ENCODE measurements at regions not wholly inside any gene's neighbourhood (a gene's known extent, or its start where the extent isn't known, plus 50 kb on each side); places are given as distances from the start of the nearest gene placed in this dataset.

DNA sequence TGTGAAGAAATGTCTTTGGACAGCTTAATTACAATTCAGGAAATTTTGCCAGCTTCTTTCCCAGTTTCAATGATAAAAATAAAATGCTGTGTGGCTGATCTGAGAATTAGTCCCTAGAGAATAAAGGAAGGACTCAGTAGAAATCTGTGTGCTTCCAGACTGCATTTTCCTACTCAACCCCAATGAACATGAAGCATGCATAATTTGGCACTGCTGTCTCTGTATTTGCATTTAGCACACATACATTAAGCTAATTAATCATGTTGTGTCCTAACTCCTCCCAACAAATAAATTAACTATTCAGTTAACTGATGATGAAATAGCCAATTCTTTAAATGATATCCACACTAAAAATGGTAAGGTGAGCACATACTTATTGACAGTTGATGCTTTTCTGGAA is 380.0 kb upstream of the RORB start:
- Histone ChIP-seq H3K4me3 (no peak overlapping the region), H3K36me3 (no peaks in the 10 kb centered on the region), H3K27me3 (no peaks in the 10 kb centered on the region), H3K9me3 (no peaks in the 10 kb centered on the region), H3K27ac (no peak overlapping the region), H3K4me1 (no peaks in the 10 kb centered on the region)
- intact Hi-C loops (cut with DNase I), result no loop called here
- no peak for ATAC-seq
- TF ChIP-seq CTCF (IDR thresholded peaks at IDR 0.05) (no peak), POLR2A (IDR thresholded peaks at IDR 0.05) (no peak)
- no peak for DNase-seq

GRCh38 chr9:74117731-74118130 is 379.4 kb upstream of the RORB start:
- Histone ChIP-seq H3K4me3 (no peak overlapping the region), H3K4me1 (no peaks in the 10 kb centered on the region), H3K9me3 (no peaks in the 10 kb centered on the region), H3K27ac (no peak overlapping the region), H3K36me3 (no peaks in the 10 kb centered on the region), H3K27me3 (no peaks in the 10 kb centered on the region)
- ATAC-seq (no peak), DNase-seq (no peak)
- WGBS, 4 donors, result 72 to 83% (median 79%) methylated on average over 3 of the region's 3 CpGs
- no peak for TF ChIP-seq CTCF (IDR thresholded peaks at IDR 0.05)
- TF ChIP-seq POLR2A (IDR thresholded peaks at IDR 0.05), result no peak
- intact Hi-C loops (cut with DNase I), result no loop called here

- TF ChIP-seq POLR2A (IDR thresholded peaks at IDR 0.05) (no peak), CTCF (IDR thresholded peaks at IDR 0.05) (no peak)
- WGBS, 4 donors, result 34 to 63% (median 53%) methylated on average over 1 of the region's 1 CpG
- Histone ChIP-seq H3K9me3 (no peaks in the 10 kb centered on the region), H3K4me3 (no peak overlapping the region), H3K4me1 (no peaks in the 10 kb centered on the region), H3K27me3 (no peaks in the 10 kb centered on the region), H3K36me3 (no peaks in the 10 kb centered on the region), H3K27ac (no peak overlapping the region)
- ATAC-seq (no peak), DNase-seq (no peak)
- intact Hi-C loops (cut with DNase I), result no loop called here
Observed at GRCh38 chr9:74120061-74120460, 377.1 kb upstream of the RORB start.

DNA sequence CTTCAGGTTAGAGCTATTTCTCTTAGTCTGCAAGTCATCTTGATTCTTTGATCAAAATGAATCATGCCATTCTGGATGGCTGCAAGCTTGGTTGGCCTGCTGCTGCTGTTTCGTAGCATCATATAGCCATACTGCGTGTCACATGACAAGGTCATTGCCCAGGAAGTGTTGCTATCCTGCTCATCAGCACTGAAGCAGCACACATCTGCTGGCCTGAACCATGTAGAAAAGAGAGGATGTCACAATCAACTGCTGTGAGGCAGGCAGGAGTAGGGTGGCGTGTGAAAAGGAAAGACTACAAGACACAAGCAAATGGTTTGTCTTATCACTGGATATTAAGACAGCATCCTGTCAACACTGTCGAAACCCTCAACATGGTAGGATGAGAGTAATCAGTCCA is 376.7 kb upstream of the RORB start:
- DNase-seq (no peak), ATAC-seq (no peak)
- TF ChIP-seq POLR2A (IDR thresholded peaks at IDR 0.05) (no peak), CTCF (IDR thresholded peaks at IDR 0.05) (no peak)
- H3K36me3 ChIP-seq, result no peaks in the 10 kb centered on the region
- no peak overlapping the region for H3K4me3 ChIP-seq
- 53 to 60% (median 55%) methylated on average over 4 of the region's 4 CpGs for WGBS, 4 donors
- no peaks in the 10 kb centered on the region for H3K9me3 ChIP-seq
- intact Hi-C loops (cut with DNase I), result no loop called here
- H3K27me3 ChIP-seq, result no peaks in the 10 kb centered on the region
- no peak overlapping the region for H3K27ac ChIP-seq
- no peaks in the 10 kb centered on the region for H3K4me1 ChIP-seq

Data from heart left ventricle (tissue), 16 donors.